SK-N-SH treated with all-trans-retinoic acid at 6 μM for 48 hours (cell line): ENCODE measurements at regions not wholly inside any gene's neighbourhood (a gene's known extent, or its start where the extent isn't known, plus 50 kb on each side); places are given as distances from the start of the nearest gene placed in this dataset.

Experiments used
- ATAC-seq: fragments of 200-7000 bp; cut with Tn5 transposase; 3 replicates; pipeline ENCODE4 v1.9.1; 2020; ENCODE audit warnings: mild to moderate bottlenecking, moderate library complexity
- BACH2 ChIP-seq: fragments of 250-450 bp; sonication (Bioruptor Pico); IDR thresholded peaks from 2 replicates; pipeline ENCODE4 v1.9.0; 2021; ENCODE audit warnings: mild to moderate bottlenecking, borderline replicate concordance
- CSDC2 ChIP-seq: fragments of 250-450 bp; sonication (Bioruptor Pico); IDR thresholded peaks from 2 replicates; pipeline ENCODE4 v1.5.0; 2020; ENCODE audit warnings: mild to moderate bottlenecking, moderate library complexity
- ESRRG ChIP-seq: fragments of 250-450 bp; sonication (Bioruptor Pico); IDR thresholded peaks from 2 replicates; pipeline ENCODE4 v1.6.1; 2021; ENCODE audit warnings: mild to moderate bottlenecking
- GLIS3 ChIP-seq: fragments of 250-450 bp; sonication (Bioruptor Pico); IDR thresholded peaks from 2 replicates; pipeline ENCODE4 v1.5.0; 2020; ENCODE audit warnings: mild to moderate bottlenecking, moderate library complexity
- ISL1 ChIP-seq: fragments of 250-450 bp; sonication (Bioruptor Pico); IDR thresholded peaks from 2 replicates; pipeline ENCODE4 v2.1.2; 2022; ENCODE audit warnings: mild to moderate bottlenecking, moderate library complexity
- RARB ChIP-seq: fragments of 250-450 bp; sonication (Bioruptor Pico); IDR thresholded peaks from 2 replicates; pipeline ENCODE4 v1.8.0; 2021; ENCODE audit warnings: mild to moderate bottlenecking, moderate library complexity
- SNAI2 ChIP-seq: fragments of 250-450 bp; sonication (Bioruptor Pico); IDR thresholded peaks from 2 replicates; pipeline ENCODE4 v1.5.0; 2020; ENCODE audit warnings: mild to moderate bottlenecking, moderate library complexity
- TCF4 ChIP-seq: fragments of 250-450 bp; sonication (Bioruptor Pico); IDR thresholded peaks from 2 replicates; pipeline ENCODE4 v1.8.0; 2021; ENCODE audit warnings: mild to moderate bottlenecking, moderate library complexity, borderline replicate concordance
- TOX ChIP-seq: fragments of 250-450 bp; sonication (Bioruptor Pico); IDR thresholded peaks from 2 replicates; pipeline ENCODE4 v1.8.0; 2021; ENCODE audit warnings: mild to moderate bottlenecking, moderate library complexity, borderline replicate concordance
- ZFP3 ChIP-seq: fragments of 250-450 bp; sonication (Bioruptor Pico); IDR thresholded peaks from 2 replicates; pipeline ENCODE4 v1.5.0; 2020; ENCODE audit warnings: mild to moderate bottlenecking, moderate library complexity
- ZFP30 ChIP-seq: fragments of 450-650 bp; formaldehyde crosslinking; IDR thresholded peaks from 2 replicates; pipeline ENCODE4 v1.5.0; 2022; ENCODE audit warnings: mild to moderate bottlenecking, moderate library complexity
- ZNF565 ChIP-seq: fragments of 450-650 bp; formaldehyde crosslinking; conservative IDR thresholded peaks from 2 replicates; pipeline ENCODE4 v1.5.0; 2020; ENCODE audit warnings: low read depth, mild to moderate bottlenecking, moderate library complexity
- ZNF70 ChIP-seq: fragments of 450-650 bp; formaldehyde crosslinking; IDR thresholded peaks from 2 replicates; pipeline ENCODE4 v1.5.0; 2020; ENCODE audit warnings: mild to moderate bottlenecking, moderate library complexity
- ZNF8 ChIP-seq: fragments of 450-650 bp; formaldehyde crosslinking; IDR thresholded peaks from 2 replicates; pipeline ENCODE4 v1.5.0; 2020; ENCODE audit warnings: mild to moderate bottlenecking, moderate library complexity
- TF ChIP-seq, protein P1 (sequence below): fragments of 250-450 bp; sonication (Bioruptor Pico); IDR thresholded peaks from 2 replicates; pipeline ENCODE4 v1.5.1; 2020; ENCODE audit warnings: low read depth, mild to moderate bottlenecking, moderate library complexity
- TF ChIP-seq, protein P2 (sequence below): fragments of 250-450 bp; sonication (Bioruptor Pico); IDR thresholded peaks from 2 replicates; pipeline ENCODE4 v1.8.0; 2020; ENCODE audit warnings: mild to moderate bottlenecking, moderate library complexity, borderline replicate concordance
- TF ChIP-seq, protein P3 (sequence below): fragments of 250-450 bp; sonication (Bioruptor Pico); IDR thresholded peaks from 2 replicates; pipeline ENCODE4 v1.5.1; 2021; ENCODE audit warnings: mild to moderate bottlenecking, moderate library complexity
- TF ChIP-seq, protein P4 (sequence below): fragments of 250-450 bp; sonication (Bioruptor Pico); IDR thresholded peaks from 2 replicates; pipeline ENCODE4 v1.8.0; 2021; ENCODE audit warnings: low read depth, mild to moderate bottlenecking, moderate library complexity, borderline replicate concordance

DNA sequence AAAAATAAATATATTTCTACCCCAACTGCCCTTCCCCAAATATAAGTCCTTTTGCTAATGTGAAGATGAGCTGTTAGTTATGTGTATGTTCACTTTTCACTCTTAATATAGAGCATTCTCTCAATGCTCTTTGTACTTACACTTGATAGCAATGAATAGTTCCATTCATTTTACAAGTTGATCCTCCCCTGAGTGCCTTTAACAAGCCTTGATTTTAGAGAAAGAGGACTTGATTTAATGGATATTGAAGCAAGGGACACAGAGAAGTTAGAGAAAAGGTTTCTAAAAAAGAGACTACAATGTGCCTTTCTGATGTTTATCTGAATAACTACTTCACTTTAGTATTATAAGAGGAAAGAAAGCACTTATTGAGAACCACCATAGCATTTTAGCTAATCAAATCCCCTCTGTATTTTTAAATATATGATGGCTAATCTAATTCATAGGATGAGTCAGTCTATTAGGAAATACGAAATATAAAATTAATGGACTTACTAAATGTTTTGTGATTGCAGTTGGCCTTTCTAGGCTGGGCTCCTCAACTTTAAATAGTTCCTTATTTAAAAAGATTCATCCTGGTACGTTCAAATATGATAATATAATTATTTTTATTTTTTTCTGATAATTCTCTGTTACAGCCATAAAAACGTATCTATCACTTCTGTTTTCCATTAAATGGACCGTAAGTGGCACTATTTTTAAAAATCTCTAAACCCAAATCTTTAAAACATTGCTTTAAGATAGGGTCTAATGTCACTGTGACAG, 1097.8 kb upstream of the SLC10A2 start:
- TF ChIP-seq TOX: no peak
- TF ChIP-seq ZNF8 (CRISPR knock-in tag): peak; percentile 92
- TF ChIP-seq, protein P1, sequence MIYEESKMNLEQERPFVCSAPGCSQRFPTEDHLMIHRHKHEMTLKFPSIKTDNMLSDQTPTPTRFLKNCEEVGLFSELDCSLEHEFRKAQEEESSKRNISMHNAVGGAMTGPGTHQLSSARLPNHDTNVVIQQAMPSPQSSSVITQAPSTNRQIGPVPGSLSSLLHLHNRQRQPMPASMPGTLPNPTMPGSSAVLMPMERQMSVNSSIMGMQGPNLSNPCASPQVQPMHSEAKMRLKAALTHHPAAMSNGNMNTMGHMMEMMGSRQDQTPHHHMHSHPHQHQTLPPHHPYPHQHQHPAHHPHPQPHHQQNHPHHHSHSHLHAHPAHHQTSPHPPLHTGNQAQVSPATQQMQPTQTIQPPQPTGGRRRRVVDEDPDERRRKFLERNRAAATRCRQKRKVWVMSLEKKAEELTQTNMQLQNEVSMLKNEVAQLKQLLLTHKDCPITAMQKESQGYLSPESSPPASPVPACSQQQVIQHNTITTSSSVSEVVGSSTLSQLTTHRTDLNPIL (CRISPR knock-in tag): no peak
- no peak for TF ChIP-seq ESRRG (CRISPR knock-in tag)
- peak; percentile 96 for TF ChIP-seq ISL1 (CRISPR knock-in tag)
- no peak for TF ChIP-seq ZFP3
- no peak for TF ChIP-seq BACH2
- no peak for TF ChIP-seq ZNF565 (CRISPR knock-in tag)
- ATAC-seq: no peak

DNA sequence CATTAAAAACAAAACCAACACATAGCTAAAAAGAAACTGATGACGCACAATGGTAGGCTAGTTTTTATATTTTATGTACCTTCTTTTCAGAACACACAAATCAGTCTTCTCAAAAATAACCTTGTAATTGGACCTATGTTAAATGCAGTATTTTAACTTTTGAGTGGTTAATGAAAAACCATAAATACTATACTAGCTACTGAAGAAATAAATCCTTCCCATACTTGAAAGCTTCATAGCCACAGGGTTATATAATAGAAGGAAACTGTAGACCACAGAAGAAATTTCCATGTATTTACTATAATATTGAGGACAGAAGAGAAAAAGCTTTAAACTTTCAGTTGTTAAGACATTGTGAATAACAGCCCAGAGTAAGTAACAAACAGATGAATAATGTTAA, 1094.3 kb upstream of the SLC10A2 start:
- TF ChIP-seq BACH2 (no peak), ZNF8 (CRISPR knock-in tag) (no peak), TOX (no peak), ZFP30 (CRISPR knock-in tag) (no peak), SNAI2 (no peak)
- ATAC-seq: no peak

DNA sequence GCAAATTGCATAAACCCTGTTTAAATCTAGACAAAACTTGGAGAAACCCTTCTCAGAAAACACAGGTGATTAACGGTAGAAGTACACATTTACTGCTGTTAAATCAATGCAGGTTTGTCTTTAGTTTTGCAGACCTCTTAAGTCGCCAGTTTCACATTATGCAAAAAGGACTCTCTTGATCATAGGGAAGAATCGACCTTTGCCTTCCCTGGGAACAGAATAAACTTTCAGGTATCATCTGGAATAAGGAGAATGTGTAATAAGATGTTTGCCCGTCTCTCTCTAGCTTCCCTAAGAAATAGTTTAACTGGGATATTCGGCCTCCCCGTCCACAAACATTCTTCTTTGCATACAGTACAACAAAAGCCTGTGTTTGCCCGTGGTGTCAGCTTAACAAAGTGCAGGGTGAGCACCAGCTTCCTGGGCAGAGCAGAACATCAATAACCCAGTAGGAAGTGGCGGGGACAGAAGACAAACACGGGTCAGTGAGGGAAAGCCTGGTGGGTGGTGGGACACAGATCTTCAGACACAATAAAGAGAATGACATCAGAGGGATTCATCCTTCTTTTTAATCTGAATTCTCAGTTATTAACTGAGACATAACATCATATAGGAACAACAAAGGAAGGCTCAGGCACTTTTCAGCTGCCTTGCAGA, 1077.7 kb upstream of the SLC10A2 start:
- ATAC-seq: no peak
- TF ChIP-seq ZFP3 (no peak), ZNF565 (CRISPR knock-in tag) (no peak), TCF4 (no peak), GLIS3 (CRISPR knock-in tag) (no peak), CSDC2 (no peak), RARB (CRISPR knock-in tag) (no peak), ZFP30 (CRISPR knock-in tag) (no peak), TOX (no peak)
- TF ChIP-seq, protein P2, sequence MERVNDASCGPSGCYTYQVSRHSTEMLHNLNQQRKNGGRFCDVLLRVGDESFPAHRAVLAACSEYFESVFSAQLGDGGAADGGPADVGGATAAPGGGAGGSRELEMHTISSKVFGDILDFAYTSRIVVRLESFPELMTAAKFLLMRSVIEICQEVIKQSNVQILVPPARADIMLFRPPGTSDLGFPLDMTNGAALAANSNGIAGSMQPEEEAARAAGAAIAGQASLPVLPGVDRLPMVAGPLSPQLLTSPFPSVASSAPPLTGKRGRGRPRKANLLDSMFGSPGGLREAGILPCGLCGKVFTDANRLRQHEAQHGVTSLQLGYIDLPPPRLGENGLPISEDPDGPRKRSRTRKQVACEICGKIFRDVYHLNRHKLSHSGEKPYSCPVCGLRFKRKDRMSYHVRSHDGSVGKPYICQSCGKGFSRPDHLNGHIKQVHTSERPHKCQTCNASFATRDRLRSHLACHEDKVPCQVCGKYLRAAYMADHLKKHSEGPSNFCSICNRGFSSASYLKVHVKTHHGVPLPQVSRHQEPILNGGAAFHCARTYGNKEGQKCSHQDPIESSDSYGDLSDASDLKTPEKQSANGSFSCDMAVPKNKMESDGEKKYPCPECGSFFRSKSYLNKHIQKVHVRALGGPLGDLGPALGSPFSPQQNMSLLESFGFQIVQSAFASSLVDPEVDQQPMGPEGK (CRISPR knock-in tag): no peak
- TF ChIP-seq, protein P3, sequence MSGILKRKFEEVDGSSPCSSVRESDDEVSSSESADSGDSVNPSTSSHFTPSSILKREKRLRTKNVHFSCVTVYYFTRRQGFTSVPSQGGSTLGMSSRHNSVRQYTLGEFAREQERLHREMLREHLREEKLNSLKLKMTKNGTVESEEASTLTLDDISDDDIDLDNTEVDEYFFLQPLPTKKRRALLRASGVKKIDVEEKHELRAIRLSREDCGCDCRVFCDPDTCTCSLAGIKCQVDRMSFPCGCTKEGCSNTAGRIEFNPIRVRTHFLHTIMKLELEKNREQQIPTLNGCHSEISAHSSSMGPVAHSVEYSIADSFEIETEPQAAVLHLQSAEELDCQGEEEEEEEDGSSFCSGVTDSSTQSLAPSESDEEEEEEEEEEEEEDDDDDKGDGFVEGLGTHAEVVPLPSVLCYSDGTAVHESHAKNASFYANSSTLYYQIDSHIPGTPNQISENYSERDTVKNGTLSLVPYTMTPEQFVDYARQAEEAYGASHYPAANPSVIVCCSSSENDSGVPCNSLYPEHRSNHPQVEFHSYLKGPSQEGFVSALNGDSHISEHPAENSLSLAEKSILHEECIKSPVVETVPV: no peak
- TF ChIP-seq, protein P4, sequence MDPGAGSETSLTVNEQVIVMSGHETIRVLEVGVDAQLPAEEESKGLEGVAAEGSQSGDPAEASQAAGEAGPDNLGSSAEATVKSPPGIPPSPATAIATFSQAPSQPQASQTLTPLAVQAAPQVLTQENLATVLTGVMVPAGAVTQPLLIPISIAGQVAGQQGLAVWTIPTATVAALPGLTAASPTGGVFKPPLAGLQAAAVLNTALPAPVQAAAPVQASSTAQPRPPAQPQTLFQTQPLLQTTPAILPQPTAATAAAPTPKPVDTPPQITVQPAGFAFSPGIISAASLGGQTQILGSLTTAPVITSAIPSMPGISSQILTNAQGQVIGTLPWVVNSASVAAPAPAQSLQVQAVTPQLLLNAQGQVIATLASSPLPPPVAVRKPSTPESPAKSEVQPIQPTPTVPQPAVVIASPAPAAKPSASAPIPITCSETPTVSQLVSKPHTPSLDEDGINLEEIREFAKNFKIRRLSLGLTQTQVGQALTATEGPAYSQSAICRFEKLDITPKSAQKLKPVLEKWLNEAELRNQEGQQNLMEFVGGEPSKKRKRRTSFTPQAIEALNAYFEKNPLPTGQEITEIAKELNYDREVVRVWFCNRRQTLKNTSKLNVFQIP (CRISPR knock-in tag): no peak
- TF ChIP-seq, all 23 proteins: peak for 0

DNA sequence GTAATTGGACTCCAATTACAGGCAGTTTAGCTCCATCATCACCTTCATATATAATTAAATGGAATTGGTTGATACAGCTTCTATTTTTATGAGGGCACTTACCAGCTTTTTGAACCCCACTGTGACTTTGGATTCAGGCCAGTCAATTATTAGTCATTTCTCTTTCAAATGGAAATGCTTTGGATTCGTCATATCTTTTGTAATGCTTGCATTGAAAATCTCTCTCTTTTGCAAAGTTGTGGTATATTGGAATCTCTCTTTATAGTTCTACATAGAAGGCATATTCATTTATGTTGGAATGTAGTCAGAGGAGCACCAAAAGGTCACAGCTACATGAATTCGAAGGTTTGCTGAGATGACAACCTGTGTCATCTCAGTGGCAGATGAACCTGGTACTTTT, 1074.3 kb upstream of the SLC10A2 start:
- ATAC-seq: no peak; the same call in 2 of the 3 replicates
- TF ChIP-seq ZNF8 (CRISPR knock-in tag): no peak
- no peak for TF ChIP-seq ZNF70 (CRISPR knock-in tag)
- TF ChIP-seq, protein P2 (CRISPR knock-in tag): no peak
